Activated T-cell treated with anti-CD3 and anti-CD28 coated beads, Interleukin-2, amount 50 U/mL, for 4 hours (primary cell): ENCODE measurements at regions not wholly inside any gene's neighbourhood (a gene's known extent, or its start where the extent isn't known, plus 50 kb on each side); places are given as distances from the start of the nearest gene placed in this dataset.

Experiments
- ATAC-seq, 2 donors: fragments of 200-7000 bp; cut with Tn5 transposase; one replicate each; pipeline ENCODE4 v1.10.0; 2021
- DNase-seq: peaks from one replicate; pipeline ENCODE4 v3.0.0-alpha.2; 2020
- H3K27me3 Mint-ChIP-seq: one replicate; pipeline ENCODE4 v1.8.0; 2021; ENCODE audit warnings: low read depth, mixed read lengths
- H3K36me3 Mint-ChIP-seq: one replicate; pipeline ENCODE4 v1.8.0; 2022; ENCODE audit warnings: mixed read lengths; ENCODE audit not compliant: insufficient read depth
- H3K4me1 Mint-ChIP-seq: one replicate; pipeline ENCODE4 v1.8.0; 2021; ENCODE audit warnings: low read depth, mixed read lengths
- H3K4me3 Mint-ChIP-seq: one replicate; pipeline ENCODE4 v1.8.0; 2021; ENCODE audit warnings: mild to moderate bottlenecking, moderate library complexity, mixed read lengths
- H3K9me3 Mint-ChIP-seq: one replicate; pipeline ENCODE4 v1.8.0; 2021; ENCODE audit warnings: mixed read lengths

- DNase-seq (peak; percentile 62), ATAC-seq (peak; percentile 89 to 92)
- Mint-ChIP-seq H3K4me1 (peaks cover 21% of the 10 kb centered on the region), H3K36me3 (no peaks in the 10 kb centered on the region), H3K4me3 (peak overlapping the region; percentile 12), H3K27me3 (no peaks in the 10 kb centered on the region), H3K9me3 (no peaks in the 10 kb centered on the region)
Observed at GRCh38 chr10:62732841-62733653, 71.5 kb upstream of the ADO start.

GRCh38 chr10:62733654-62734293, 70.7 kb upstream of the ADO start:
- H3K27me3 Mint-ChIP-seq, result no peaks in the 10 kb centered on the region
- ATAC-seq (peak; percentile 4 to 6), DNase-seq (no peak)
- H3K4me1 Mint-ChIP-seq, result peaks cover 16% of the 10 kb centered on the region
- H3K9me3 Mint-ChIP-seq, result no peaks in the 10 kb centered on the region
- H3K36me3 Mint-ChIP-seq, result no peaks in the 10 kb centered on the region
- no peak overlapping the region for H3K4me3 Mint-ChIP-seq

GRCh38 chr10:62734781-62735463, 69.6 kb upstream of the ADO start:
- ATAC-seq, result no peak
- no peak for DNase-seq

GRCh38 chr10:62735464-62736167, 68.9 kb upstream of the ADO start:
- Mint-ChIP-seq H3K4me3 (no peak overlapping the region), H3K9me3 (no peaks in the 10 kb centered on the region), H3K27me3 (no peaks in the 10 kb centered on the region), H3K36me3 (no peaks in the 10 kb centered on the region), H3K4me1 (peaks cover 11% of the 10 kb centered on the region)
- DNase-seq, result peak; percentile 32
- no peak for ATAC-seq

More at GRCh38 chr10:62734781-62735463, 69.6 kb upstream of the ADO start:
- H3K27me3 Mint-ChIP-seq, result no peaks in the 10 kb centered on the region
- H3K36me3 Mint-ChIP-seq, result no peaks in the 10 kb centered on the region
- no peak overlapping the region for H3K4me3 Mint-ChIP-seq
- H3K9me3 Mint-ChIP-seq, result no peaks in the 10 kb centered on the region
- peaks cover 11% of the 10 kb centered on the region for H3K4me1 Mint-ChIP-seq

- no peak for ATAC-seq
Observed at GRCh38 chr10:62736168-62736546, 68.4 kb upstream of the ADO start.

GRCh38 chr10:62738916-62739315, 65.6 kb upstream of the ADO start:
- peaks cover 17% of the 10 kb centered on the region for H3K4me1 Mint-ChIP-seq
- no peaks in the 10 kb centered on the region for H3K36me3 Mint-ChIP-seq
- H3K9me3 Mint-ChIP-seq, result no peaks in the 10 kb centered on the region
- ATAC-seq, result no peak
- no peaks in the 10 kb centered on the region for H3K27me3 Mint-ChIP-seq
- DNase-seq, result no peak
- H3K4me3 Mint-ChIP-seq, result no peak overlapping the region

More at GRCh38 chr10:62736168-62736546, 68.4 kb upstream of the ADO start:
- DNase-seq, result no peak
- Mint-ChIP-seq H3K4me3 (no peak overlapping the region), H3K36me3 (no peaks in the 10 kb centered on the region), H3K9me3 (no peaks in the 10 kb centered on the region), H3K4me1 (peaks cover 11% of the 10 kb centered on the region), H3K27me3 (no peaks in the 10 kb centered on the region)

GRCh38 chr10:62740885-62741745, 63.4 kb upstream of the ADO start:
- H3K27me3 Mint-ChIP-seq, result no peaks in the 10 kb centered on the region
- no peak for ATAC-seq
- peaks cover 17% of the 10 kb centered on the region for H3K4me1 Mint-ChIP-seq
- no peaks in the 10 kb centered on the region for H3K9me3 Mint-ChIP-seq
- H3K36me3 Mint-ChIP-seq, result no peaks in the 10 kb centered on the region
- DNase-seq, result no peak
- no peak overlapping the region for H3K4me3 Mint-ChIP-seq

- Mint-ChIP-seq H3K4me3 (no peak overlapping the region), H3K36me3 (no peaks in the 10 kb centered on the region)
Observed at GRCh38 chr10:62741996-62742395, 62.5 kb upstream of the ADO start.

GRCh38 chr10:62742536-62743061, 61.9 kb upstream of the ADO start:
- Mint-ChIP-seq H3K36me3 (no peaks in the 10 kb centered on the region), H3K27me3 (no peaks in the 10 kb centered on the region), H3K4me1 (peaks cover 12% of the 10 kb centered on the region), H3K4me3 (no peak overlapping the region), H3K9me3 (no peaks in the 10 kb centered on the region)
- no peak for ATAC-seq
- DNase-seq, result no peak

More at GRCh38 chr10:62741996-62742395, 62.5 kb upstream of the ADO start:
- H3K27me3 Mint-ChIP-seq, result no peaks in the 10 kb centered on the region
- ATAC-seq (no peak), DNase-seq (no peak)
- H3K9me3 Mint-ChIP-seq, result no peaks in the 10 kb centered on the region
- H3K4me1 Mint-ChIP-seq, result peaks cover 14% of the 10 kb centered on the region

GRCh38 chr10:62744136-62744535, 60.4 kb upstream of the ADO start:
- DNase-seq (no peak), ATAC-seq (no peak)
- Mint-ChIP-seq H3K4me3 (no peak overlapping the region), H3K4me1 (peaks cover 21% of the 10 kb centered on the region), H3K36me3 (no peaks in the 10 kb centered on the region), H3K9me3 (no peaks in the 10 kb centered on the region), H3K27me3 (no peaks in the 10 kb centered on the region)

GRCh38 chr10:62745581-62745980, 58.9 kb upstream of the ADO start:
- DNase-seq, result no peak
- Mint-ChIP-seq H3K36me3 (no peaks in the 10 kb centered on the region), H3K4me3 (no peak overlapping the region), H3K4me1 (peaks cover 31% of the 10 kb centered on the region), H3K27me3 (no peaks in the 10 kb centered on the region), H3K9me3 (no peaks in the 10 kb centered on the region)
- no peak for ATAC-seq

- ATAC-seq (no peak), DNase-seq (no peak)
- no peaks in the 10 kb centered on the region for H3K36me3 Mint-ChIP-seq
- peaks cover 31% of the 10 kb centered on the region for H3K4me1 Mint-ChIP-seq
- no peaks in the 10 kb centered on the region for H3K27me3 Mint-ChIP-seq
- H3K4me3 Mint-ChIP-seq, result no peak overlapping the region
- no peaks in the 10 kb centered on the region for H3K9me3 Mint-ChIP-seq
Observed at GRCh38 chr10:62746951-62747729, 57.4 kb upstream of the ADO start.

GRCh38 chr10:62748386-62748785, 56.1 kb upstream of the ADO start:
- Mint-ChIP-seq H3K4me3 (no peak overlapping the region), H3K36me3 (no peaks in the 10 kb centered on the region), H3K9me3 (no peaks in the 10 kb centered on the region), H3K27me3 (no peaks in the 10 kb centered on the region), H3K4me1 (peaks cover 25% of the 10 kb centered on the region)
- ATAC-seq (no peak), DNase-seq (no peak)
